Suppressor macrophage treated with lipopolysaccharide for 4 hours (primary cell): ENCODE measurements at regions not wholly inside any gene's neighbourhood (a gene's known extent, or its start where the extent isn't known, plus 50 kb on each side); places are given as distances from the start of the nearest gene placed in this dataset.

Source experiments
- DNase-seq: peaks from one replicate; pipeline ENCODE4 v3.0.0-alpha.2; 2020

DNA sequence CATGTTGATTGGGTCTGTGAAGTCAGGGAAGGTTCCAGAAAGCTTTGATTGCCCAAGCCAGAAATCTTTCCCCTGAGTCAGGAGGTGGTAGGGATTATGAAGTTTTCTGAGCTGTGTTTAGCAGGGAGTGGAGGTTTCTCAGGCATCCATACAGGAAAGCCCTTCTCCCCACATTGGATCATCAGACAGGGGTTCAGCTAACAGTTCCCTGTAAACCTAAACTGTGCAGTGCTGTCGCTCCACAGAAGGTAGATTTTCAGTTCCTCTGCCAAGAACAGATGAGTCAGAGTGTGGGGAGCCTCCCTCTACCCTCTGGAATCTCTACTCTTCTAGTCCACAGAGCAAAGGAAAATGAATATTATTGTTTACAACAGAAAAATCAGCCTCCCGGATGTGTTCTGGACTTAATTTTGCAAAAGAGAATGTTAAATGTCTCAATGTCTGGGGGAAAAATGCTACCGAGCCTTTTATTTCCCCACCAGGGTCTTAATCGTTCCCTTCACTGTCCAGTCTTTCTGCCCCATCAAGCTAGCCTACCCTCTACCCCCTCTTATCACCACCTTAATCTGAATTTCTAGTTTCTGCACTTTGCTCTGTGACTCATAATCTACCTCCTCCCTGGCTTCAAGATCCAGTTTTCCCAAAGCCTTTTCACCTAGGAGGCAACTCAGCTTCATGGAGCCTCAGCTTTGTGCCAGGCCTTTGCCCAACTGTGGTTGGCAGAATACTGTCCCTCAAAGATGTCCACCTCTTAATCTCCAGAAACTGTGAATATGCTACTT, 355.6 kb downstream of the PRDM2 start:
- no peak for DNase-seq

DNA sequence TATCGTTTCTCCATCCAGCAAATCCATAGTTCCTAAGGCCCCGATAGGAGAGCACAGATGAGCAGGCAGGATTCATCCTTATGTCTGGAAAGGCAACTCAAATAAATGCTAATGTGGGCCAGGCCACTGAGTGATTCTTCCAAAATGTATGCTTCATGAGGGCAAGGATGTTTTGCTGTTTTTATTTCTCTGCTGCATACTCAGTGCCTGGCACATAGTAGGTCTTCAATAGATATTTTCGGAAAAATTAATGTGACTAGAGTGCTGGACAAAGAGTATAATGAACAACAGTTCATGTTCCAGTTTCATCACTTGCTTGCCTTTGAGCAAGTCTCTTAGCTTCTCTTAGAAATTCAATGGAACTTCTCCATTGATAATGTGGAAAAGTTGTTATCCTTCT, 357.7 kb downstream of the PRDM2 start:
- DNase-seq: no peak

DNA sequence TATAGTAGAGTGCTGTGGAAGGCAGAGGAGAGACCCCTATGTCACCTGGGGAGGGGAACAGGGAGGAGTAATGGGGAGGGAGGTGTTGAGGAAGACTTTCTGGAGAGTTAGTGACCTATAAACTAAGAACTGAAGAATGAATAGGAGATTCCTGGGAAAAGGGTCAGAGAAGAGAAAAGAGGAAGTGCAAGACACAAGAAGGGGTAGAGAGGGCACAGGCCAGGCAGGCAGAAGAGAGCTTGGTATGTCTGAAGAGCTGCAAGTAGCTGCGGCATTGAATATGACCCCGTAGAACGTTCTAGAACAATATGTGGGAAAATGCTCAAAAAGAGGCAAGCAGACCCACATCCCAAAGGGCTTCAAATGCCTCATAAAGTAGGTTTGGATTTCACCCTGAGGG, 361.2 kb downstream of the PRDM2 start:
- DNase-seq: no peak

DNA sequence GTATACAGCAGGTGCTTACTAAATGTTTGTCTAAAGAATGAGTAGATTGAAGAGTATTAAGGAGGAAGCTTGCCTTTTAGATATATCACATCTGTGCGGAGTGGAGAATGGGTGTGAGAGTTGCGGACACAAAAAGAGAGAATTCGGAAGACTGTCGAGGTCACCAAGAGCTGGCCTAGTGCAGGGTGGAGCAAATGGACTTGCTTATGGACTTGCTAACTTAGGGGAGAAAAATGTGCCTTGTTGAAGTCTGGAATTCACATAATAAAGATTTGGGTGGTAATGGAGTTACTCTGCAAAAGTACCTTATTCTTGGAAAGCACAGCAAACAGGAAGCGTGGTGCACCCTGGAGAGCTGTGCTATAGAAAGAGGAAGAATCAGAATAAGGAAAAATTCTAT, 361.7 kb downstream of the PRDM2 start:
- DNase-seq: no peak

DNA sequence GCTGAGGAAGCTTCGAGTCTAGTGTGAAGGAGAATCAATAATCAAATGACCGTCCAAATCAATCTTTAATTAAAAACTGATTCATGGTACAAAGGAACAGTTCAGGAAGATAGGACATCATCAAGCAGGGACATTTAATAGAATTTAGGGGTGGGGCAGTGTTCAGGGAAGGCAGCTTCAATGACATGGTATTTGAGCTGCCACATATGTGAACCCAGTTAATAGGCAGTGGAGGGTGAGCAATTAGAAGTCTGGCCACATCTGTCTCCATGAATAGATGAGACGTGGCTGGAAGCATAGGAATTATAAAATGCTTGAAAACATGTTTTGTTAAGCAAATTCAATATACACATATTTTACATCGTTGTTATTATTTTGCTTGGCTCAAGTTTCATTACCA, 362.7 kb downstream of the PRDM2 start:
- no peak for DNase-seq

DNA sequence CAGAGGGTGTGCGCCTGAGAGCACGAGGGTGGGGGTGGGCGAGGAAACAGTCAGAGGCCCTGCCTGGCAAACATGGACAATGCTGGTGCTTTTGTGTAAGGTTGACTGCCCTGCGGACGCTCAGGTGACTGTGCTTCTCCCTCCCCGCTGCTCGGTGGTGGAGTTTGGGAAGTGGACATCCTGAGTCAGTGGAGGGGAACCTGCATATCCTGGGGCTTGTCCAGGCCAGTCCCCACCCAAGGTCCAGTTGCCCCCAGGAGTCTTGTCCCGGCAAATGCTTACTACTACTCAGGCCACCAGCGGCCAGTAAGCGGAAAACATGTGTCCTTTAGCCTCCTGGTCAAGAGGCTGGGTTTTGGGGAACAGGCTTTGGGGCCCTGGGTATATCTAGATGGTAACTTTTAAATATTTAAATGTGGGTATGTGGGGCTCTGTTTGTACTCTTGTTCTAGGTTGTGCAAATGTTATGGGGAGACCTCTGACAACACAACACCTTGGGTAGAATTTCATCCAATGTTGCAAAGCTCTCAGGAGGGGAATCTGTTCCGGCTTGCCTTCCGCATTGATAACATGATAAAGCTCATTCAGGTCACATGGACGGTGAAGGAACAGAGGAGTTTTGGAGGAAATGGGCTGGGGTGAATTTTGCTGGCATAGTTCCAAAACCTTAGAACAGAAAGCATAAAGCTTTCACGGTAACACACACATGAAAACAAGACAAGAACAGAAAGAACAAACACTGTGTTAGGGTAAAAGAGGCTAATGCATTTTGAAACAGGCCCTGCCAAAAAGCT, 364.9 kb downstream of the PRDM2 start:
- DNase-seq: no peak

DNA sequence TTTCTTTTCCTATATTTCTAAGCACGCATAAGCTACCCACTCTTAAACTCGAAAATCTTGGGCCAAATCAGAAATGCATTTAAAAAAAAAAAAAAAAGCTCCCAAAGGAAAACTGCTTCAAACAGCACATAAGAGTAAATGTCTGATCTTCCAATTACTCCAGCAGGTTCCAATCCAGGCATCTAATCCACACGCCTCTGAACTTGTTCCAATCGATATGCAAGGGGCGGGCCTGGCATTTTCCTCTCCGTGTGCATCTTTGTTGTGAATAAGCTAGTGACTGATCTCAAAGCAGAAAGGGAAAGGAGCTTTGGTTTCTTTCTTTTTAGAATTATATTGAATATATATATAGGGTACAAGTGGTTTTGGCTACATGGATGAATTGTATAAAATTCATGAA, 365.5 kb downstream of the PRDM2 start:
- DNase-seq: no peak

DNA sequence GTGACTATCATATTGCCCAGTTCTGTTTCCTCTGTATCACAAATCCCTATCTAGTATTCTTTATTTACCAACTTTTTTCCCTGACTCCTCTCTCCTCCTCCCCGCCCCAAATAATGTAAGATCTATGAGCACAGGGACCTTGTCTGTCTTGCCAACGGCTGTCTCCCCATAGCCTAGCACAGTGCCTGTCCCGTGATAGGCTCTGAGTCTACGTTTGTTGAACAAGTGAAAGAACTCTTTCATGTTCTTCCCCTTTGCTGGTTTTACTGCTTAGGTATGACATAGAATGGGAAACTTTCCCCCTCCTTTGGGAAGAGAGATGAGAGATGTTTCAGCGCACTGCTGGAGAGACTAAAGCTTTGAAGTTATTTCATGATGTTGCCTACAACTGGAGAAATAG, 367.0 kb downstream of the PRDM2 start:
- no peak for DNase-seq

DNA sequence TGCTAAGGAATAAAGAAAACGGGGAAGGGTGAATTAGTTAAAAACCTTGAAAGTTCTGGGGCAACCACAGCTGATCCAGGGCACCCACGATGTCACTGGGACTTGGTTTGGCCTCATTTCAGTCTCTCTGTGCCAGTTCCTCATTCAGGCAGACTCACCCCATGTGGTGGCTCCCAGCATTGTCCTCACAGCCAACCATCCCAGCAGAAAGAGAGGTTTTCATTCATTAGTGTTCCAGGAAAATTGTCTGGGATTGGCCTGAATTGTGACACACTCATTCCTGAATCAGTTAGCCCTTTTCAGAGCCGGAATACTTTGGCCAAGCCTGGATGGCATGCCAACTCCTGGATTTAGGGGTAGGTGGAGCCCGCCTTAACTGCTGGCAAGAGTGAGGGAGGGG, 367.7 kb downstream of the PRDM2 start:
- no peak for DNase-seq

DNA sequence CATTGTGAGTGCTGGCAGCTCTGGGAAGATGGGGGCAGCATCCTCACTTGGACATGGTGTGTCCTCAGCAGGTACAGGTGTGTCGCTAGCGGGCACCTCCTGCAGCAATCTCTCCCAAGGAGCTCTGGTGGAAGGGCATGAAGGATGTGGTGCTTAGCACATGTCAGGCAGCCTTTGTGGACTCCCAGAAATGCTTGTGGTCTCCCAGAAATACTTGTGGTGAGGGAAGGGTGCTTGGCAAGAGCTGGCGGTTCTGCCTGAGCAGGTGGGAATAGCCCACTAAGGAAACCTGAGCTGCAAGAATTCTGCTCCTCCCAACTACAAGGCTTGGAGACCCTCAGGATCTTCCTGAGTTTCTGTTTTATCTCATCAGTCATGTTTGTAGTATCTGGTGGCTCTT, 371.6 kb downstream of the PRDM2 start:
- no peak for DNase-seq

DNA sequence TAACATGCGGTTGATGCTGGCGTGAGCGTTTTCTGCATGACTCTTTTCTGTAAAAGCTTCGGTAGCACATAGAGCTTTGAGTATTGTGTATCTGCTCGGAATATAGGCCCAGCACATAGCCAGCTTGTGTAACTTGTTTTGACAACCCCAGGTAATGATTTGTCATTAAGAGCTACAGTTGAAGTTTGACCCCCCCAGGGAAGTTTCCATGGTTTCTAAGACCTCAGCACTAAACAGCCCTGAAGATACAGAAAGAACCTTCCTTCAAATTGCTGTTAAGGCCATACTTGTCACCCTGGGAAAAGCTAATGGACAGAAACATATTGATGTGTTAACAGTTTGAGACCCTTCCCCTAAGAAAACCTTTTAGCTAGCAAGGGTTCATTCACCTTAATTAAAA, 380.7 kb downstream of the PRDM2 start:
- DNase-seq: no peak

DNA sequence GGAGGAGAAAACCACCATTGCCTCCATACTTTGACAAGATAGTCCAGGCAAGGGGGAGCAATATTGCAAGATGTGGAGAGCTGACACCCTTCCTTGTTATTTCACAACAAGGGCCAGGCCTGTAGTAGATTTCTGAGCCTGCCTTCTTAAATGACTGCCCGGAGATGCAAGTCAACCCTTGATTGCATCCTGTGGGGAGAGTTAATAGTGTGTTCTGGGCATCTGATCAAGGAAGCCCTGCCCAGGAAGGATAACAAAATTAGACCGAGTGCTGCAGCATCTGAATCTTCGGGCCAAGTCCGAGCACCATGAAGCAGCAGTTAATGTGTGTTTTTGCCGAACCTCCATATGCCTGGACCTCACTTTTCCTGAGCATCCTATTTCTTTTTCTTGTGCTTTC, 382.3 kb downstream of the PRDM2 start:
- no peak for DNase-seq

DNA sequence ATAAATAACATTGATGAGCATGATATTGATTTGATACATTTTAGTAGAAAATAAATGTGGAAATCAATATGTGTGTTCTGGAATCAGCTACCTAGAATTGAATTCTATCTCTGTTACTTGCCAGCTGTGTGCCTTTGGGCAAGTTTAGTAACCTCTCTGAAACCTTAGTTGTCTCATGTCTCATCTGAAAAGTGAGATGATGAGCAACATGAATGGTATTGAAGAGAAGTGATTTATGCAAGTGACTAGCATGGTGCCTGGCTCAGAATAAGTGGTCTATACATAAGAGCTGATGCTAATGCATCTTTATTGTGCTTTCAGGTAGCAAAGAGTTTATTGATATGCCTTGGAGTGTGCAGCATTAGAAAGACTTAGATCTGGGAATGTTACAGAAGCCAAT, 383.3 kb downstream of the PRDM2 start:
- no peak for DNase-seq

DNA sequence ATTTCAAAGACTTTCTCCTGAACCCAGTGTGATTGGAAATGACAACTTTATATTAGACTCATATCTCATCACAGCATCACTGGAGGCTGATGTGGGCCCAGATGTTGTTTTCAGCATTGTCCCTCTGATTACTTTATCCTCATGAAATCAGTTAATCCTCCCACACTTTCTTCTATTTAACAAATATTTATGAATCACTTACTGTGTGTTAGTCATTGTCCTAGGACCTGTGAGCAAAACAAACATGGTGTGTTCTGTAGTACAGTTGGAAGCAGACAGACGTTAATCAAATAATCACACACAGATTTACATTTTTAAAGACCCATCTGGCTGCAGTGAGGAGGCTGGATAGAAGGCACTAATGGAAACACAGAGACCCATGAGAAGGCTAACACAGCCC, 383.7 kb downstream of the PRDM2 start:
- DNase-seq: no peak

DNA sequence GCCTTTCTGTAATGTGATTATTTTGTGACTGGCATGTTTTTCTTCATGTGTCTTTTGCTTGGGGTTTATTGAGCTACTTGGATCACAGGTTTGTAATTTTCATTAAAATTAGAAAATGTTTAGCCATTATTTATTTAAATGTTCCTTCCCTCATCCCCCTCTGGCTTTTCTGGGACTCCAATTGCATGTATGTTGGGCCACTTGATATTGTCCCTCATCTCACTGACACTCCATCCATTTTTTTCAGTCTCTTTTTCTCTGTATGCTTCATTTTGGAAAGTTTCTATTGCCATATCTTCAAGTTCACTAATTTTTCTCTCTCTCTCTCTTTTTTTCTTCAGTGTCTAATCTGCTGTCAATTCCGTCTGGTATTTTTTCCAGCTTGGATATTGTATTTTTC, 390.1 kb downstream of the PRDM2 start:
- no peak for DNase-seq

DNA sequence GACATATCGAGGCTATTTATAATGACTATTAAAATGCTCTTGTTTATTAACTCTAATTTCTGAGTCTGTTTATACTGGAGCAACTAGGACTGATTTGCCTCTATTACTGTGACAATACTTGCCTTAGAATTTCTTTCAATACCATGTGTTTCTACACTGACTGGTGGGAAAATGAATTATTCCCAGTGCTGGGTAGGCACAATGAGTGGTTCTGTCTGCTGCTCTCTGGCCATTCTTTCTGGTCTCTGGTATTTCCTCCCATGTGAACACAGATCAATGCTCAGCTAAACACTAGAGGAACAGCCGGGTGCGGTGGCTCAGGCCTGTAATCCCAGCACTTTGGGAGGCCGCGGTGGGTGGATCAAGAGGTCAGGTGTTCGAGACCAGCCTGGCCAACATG, 390.5 kb downstream of the PRDM2 start:
- no peak for DNase-seq

DNA sequence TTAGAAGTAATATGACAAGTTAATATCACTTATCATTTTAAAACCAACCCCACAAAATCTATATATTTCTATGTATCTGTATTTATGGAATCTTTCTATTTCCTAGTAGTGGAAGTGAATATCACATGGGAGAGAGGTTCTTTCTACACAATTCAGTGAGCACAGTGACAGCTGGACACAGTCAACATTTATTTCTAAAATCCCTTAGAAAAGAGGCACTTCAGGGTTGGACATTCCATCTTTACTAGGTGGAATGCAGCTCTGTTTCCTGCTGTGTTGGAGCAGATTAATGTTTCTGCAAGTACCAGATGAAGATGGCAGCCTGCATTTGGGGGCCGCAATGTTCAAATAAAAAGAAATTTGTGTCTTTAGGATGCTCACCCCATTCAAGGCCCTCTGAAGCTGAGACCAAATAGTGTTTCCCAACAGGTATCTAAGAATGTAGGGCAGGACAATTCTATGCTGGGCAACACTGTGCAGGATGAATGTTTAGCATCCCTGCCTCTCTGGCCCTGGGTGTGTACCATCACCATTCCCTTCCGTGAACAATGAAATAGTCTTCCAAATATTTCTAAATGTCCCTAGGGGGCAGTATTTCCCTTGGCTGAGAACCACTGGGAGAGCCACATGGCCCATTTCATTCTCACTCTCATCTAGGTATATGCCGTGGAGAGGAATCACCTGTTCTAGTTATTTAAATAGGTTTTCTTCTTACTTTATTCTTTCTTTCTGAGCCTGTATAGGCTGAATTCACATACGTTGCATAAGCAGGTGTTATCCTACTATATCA, 394.8 kb downstream of the PRDM2 start:
- peak; percentile 25 for DNase-seq

DNA sequence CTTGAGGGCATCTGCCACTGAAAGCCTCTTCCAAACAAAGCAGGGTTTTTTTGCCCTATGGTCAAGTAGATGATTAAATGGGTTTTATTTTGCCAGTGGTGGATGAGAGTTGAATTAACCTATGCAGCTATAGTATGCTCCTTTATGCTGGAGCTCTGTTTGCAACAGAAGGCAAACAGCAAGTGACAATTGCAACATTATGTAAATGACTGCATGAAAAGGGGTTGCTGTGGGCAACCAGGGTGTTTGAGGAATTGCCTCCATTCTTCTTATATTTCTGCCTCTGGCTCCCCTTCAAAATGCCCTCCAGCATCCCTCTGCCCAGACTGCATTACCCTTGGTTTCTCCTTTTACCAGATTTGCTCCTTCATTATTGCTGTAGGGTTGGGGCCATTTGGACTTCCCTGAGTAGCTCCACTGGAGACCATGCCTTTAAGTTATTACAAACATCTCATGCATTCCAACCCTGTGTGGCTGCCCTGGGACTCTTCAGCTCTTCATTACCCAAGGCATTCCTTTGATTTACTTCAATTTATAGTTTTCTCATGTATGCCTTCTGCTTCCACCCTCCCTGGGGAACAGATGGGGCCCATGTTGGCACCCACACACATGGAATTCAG, 398.4 kb downstream of the PRDM2 start:
- DNase-seq: no peak

DNA sequence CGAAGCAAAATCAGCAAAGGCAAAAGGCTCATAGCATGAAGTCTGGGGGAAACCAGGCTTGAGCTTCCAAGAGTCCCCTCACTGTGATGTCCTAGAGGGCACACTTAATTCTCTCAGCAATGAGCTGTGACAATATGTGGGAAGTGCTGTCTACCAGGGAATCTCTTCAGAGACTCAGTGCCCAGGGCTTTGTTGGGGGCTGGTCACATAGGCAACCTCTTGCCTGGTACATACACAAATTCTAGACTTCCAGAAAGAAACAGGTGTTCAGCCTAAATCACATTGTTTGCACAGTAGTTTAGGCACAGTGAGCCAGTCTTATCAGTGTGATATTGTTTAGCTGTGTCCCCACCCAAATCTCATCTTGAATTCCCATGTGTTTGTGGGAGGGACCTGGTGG, 400.5 kb downstream of the PRDM2 start:
- DNase-seq: no peak

DNA sequence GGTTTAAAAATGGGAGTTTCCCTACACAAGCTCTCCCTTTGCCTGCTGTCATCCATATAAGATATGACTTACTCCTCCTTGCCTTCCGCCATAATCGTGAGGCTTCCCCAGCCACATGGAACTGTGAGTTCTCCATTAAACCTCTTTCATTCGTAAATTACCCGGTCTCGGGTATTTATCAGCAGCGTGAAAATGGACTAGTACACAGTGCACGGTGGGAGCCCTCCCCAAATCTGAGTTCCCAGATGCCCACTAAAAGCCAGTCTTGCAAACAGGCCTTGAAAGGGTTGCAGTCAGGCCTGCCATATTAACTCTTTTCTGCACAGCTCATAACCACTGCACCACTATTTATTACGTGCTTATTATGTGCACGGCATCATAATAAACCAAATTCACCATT, 400.9 kb downstream of the PRDM2 start:
- DNase-seq: no peak

DNA sequence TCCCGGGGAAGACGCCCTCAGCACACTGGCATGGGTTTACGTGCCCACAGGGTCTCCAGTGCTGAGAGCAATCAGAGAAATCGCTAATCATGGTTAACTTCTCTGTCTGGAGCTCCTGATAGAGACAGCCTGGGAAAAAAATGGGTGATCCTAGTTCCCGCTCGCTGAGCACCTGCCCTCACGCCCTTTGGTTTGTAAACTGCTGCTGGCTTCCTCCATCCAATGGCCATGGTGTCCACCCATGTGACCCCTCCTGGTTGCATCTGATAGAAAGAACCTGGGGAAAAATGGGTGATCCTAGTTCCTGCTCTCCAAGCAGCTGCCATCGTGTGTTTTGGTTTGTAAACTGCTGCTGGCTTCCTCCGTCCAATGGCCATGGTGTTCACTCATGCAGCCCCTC, 402.2 kb downstream of the PRDM2 start:
- no peak for DNase-seq

DNA sequence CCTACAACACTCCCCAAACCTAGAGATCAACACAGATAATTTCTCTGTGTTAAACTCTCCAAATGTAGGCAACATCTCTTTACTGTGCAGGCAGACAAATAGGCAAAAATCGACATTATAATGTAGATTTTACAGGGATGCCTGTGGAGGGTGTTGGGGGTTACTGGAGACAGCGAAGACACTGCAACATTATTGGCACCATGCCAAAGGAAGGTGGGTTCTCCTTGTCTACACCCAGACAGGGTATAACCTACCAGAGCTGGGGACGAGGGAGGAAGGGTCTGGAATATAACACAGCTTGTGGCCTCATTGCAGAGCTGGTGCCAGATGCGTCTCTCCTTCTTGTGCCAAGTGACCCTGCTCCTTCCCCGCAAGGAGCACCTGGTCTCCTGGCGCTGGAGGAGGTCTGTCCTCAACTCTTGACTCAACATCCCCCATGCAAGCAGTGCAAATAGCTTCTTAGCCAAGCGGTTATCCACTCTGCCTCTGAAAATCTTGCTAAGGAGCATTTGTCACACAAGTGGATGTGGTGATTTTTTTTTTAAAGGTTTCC, 404.0 kb downstream of the PRDM2 start:
- no peak for DNase-seq

DNA sequence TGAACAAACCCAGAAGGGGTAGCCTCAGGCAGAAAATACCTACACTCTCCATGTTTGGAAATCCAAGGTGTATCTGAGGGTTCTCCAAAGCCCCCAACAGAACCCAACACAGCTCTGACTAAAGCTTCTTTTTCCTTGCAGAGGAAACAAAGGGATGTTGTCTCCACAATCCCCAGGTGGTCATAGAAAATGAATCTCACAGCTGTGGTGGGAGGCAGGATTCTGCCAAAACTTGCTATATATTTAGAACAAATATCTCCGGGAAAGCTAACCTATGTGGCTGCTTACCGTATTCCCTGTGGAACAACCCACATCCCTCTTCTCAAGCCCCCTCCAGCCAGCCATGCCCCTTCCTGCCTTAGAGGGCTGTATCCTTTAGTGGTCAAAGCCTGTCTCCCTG, 406.1 kb downstream of the PRDM2 start:
- no peak for DNase-seq
